ENCODE measurements at regions not wholly inside any gene's neighbourhood (a gene's known extent, or its start where the extent isn't known, plus 50 kb on each side); places are given as distances from the start of the nearest gene placed in this dataset.

DNA sequence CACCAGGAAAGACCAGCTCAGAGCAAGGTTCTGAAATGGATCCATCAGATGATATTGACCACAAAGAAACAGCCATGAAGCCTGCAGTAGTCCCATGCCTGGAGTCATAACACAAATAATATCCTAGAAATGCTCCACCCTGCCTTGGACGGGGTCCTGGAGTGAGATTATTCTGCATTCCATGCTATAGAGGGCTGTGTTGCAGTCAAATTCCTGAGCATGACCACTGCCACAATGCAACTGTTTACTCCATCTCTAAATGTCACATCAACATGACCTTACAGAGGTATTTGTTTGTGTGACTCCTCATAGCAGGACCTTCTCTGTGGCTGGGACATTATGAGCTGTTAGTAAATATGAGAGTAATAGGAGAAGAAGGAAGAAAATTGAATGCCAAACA, 257.5 kb upstream of the TCF21 start:
- DNase-seq (ENCODE audit: low read depth, low spot score) = peak; percentile 79

DNA sequence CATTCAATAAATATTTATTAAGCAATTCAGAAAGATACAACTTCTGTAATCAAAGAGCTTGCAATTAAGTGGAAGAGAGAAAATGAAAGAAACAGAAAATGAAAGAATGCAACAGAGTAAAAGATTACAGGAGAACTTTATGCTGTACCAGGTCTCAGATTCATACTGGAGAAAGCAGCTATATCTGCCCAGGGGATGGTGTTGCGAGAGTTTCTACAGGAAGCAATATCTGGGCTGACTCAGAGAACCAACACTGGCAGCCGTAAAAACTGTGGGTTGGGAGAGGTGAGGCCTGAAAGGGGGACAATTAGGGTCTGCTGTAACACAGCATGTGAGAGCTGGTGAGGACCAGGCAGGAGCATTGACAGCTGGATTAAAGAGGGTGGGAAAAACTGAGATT, 256.7 kb upstream of the TCF21 start:
- DNase-seq (ENCODE audit: low read depth, low spot score) = peak; percentile 29

DNA sequence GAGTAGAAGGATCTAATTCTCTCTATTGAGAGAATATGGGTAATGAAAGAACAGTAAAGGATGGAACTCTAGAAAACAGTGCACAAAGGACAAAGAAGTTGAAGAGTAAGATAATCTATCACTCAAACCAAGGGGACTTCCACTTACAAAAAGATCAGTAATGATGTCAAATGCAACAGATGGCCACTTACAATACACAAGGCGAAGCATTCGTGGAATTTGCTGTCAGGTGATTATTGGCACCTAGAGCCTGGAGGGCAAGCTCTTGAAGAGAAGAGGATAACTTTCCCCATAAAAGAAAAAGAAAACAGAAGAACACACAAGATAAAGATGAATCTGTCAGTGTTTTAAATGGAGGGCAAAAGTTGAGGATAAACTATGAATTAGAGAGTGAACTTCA, 256.0 kb upstream of the TCF21 start:
- no peak for DNase-seq (ENCODE audit: low read depth, low spot score)

DNA sequence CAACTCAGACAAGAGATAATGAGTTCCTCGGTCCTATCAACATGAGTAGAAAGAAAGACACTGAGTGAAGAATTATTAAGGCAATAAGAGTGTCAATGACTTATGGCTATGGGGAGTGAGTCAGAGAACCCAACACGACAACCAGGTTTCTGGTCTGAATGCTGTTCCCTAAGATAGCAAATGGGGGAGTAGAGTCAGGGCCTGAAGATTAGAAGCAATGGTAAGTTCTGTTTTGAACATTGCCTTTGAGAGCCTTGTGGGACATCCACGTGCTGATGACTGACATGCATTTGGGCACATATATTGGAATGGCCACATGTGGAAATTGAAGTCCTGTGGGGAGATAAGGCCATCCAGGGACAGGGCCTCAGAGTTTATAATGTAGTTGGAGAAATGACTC, 254.4 kb upstream of the TCF21 start:
- no peak for DNase-seq (ENCODE audit: low read depth, low spot score)

DNA sequence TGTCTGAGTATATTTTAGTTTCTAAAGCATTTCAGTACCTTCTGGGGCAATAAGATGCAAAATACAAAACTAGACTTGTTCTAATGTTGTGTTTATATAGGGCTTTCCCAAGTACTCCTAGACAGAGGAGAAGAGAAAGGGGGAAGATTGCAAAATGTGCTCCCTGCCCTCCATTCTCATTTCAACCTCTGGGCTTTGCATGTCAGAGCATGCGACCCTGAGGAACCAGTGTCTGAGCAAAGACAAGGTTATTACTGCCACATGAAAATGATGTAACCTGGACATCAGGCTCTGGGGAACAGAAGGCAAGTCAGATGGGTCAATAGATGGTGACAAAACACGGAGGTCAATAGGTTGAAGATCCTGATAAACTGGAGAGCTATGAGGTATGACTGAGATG, 253.5 kb upstream of the TCF21 start:
- no peak for DNase-seq (ENCODE audit: low read depth, low spot score)

DNA sequence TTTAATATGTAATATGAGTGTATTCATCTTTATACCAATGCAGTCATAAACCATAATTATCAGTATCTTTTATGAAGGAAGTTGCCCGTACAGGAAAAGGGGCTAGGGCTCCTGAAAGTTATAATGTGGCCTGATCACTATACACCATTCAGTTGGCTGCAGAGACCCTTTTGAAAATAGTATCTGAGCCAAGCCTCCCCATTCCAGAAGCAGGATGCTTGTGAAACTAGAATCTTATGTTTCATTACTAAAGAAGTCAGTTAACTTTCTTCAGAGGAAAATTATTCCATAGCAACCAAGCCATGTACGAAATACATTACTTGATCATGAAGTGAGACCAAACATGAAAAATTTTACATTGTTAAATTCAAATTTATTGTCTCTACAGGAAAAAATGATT, 251.5 kb upstream of the TCF21 start:
- no peak for DNase-seq (ENCODE audit: low read depth, low spot score)

DNA sequence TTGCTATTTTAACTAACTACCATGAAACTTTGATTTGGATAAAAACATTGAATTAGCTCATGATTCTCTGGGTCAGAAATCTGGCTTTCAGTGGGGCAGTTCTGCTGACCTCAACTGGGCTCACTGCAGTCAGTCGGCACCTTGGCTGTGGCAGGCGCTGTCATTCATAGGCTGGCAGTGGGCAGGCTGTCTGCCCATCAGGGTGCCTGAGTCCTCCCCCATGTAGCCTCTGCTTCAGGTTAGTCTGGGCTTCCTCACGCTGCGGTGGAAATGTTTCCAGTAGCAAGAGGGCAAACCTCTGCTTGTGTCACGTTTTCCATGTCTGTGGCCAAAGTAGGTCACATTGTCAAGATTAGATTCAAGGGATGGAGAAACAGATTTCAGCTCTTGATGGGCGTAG, 251.0 kb upstream of the TCF21 start:
- DNase-seq (ENCODE audit: low read depth, low spot score) = no peak

DNA sequence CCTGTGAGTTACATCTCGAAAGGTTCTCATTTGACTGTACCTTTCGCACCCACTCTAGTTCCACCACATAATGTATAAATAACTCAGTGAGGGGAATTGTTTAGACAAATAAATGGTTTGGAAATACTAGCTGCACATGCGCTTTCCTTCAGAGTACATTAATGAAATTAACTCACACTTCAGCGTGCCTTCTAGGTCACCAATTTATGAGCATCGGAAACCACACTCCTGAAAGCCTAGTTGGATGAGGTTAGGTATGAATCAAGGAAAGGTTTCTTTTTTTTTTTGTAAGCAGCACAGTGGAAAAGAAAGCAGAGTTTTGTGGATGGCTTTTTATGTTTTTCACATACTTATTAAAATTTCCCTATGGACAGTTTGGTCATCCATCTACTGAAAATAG, 247.8 kb upstream of the TCF21 start:
- DNase-seq (ENCODE audit: low read depth, low spot score) = peak; percentile 31

DNA sequence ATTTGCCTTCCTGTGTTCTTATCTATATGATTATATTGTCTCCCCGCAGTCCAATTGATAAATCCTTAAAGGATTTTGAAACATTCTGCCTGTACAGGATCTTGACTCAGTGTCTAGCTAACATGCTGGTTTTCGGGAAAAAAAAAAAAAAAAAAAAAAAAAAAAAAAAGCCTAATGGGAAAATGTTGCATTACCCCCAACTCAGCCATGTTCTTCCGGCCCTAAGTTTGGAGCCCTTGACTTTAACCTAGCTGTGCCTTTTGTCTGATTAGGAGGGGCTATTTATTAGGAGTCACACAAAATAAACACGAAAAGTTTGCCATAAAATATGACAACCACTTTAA, 244.4 kb upstream of the TCF21 start:
- DNase-seq (ENCODE audit: low read depth, low spot score) = no peak

DNA sequence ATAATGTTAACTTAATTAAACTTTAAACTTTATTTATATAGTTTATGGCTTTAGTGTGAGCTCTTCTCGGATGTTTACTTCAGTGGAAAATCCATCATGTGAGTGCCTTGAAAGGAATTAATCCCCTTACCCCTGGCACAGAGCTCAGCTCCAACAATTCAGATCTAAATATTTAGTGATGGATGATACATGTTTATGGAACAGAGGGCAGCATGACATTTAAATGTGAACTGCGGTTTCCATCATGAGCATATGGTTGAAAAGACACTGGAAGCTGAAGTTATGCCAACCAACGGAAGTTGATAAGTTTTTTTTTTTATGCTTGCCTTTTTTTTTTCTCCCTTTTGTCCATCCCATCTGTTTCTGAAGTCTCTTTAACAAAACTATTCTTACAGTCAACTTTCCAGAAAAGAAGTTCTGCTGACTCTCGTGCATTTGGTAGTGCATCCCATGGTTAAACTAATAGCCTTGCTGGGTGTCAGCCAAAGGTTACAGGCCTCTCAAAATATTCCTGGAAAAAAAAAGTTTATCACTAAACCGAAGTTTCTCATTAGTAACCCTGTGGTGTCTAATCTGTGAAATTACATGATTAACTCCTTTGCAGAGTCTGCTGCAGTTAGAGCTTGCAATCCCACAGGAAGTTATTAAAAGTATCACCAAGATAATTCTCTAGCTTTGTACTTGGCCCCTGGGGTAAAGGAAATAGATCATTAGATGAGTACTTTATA, 243.9 kb upstream of the TCF21 start:
- peak; percentile 72 for DNase-seq (ENCODE audit: low read depth, low spot score)

DNA sequence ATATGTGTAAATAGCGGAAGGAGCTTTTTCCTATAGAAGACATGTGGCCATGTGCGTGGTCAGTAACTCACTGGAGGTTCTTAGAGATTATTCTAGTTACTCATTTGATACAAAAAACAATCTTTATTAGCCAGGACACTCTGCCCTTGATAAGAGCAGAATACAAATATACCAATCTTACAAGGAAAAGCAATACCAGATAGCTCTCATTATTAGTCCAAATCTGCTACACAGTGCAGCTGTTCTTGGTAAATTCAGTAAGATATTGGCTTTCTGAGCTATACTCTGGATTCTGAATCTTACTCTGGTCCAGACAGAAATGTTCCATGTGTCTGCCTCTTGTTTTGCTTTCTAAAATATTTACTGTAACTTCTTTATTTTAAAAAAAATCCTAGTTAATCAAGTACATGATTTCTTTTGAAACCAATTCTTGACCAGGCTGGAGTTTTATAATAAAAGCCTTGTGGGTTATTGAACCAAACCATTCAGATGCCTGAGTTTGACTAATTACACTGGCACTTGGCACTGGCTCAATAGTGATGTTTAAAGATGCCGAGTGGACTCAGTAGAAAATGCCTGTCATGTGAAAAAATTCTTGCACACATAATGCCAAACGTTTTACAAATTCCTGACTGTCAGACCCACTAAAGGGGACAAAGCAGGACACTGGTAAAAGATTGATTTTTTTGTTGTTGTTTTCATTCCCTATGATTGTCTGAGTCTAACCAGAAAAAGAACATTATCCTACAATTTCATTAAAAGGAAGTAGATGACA, 242.8 kb upstream of the TCF21 start:
- peak; percentile 94 for DNase-seq (ENCODE audit: low read depth, low spot score)

DNA sequence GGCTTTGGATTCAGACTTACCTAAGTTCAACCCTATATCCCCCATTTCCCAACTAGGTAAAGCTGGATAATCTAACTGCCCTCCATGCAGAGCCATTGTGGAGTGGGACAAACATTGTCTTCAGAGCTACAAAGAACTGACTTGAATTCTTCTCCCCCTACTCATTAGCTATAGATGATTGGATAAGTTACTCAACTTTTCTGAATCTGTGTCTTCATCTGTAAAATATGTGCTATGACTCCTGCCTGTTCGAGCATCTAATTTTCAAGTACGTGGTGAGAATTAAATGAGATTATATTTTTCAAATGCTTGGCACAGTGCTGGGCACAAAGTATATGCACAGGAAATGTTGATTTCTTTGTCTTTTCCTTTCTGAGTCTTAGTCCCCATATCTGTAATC, 240.3 kb upstream of the TCF21 start:
- peak; percentile 34 for DNase-seq (ENCODE audit: low read depth, low spot score)

DNA sequence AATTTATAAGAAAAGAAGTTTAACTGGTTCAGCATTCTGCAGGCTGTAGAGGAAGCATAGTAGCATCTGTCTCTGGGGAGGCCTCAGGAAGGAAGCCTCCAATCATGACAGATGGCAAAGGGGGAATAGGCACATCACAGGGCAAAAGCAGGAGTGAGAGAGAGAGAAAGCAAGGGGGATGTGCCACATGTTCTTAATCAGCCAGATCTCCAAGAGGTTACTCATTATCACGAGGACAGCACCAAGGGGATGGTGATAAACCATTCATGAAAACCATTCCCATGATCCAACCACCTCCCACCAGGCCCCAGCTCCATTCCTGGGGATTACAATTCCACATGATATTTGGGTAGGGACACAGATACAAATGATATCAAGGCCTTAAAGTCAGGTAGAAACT, 217.5 kb upstream of the TCF21 start:
- no peak for DNase-seq (ENCODE audit: low read depth, low spot score)

DNA sequence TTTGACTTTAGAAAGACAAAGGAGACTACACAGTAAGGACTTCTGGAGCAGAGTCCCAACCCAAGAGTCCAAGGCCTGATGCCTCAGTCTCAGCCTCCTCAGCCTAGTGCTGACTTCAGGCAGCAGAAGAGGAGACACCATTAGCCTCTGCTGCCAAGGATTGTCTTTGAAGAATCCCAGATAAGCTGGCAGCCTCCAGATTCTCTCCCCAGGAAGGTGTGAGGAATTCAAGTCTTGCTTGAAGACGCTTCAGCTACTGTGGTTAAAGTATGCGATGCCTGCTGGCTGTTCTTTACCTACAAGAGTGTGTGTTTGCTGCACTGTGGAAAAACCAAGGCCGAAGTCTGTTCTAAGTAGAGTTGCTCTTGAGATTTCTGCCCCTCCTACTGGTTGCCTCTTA, 215.9 kb upstream of the TCF21 start:
- no peak for DNase-seq (ENCODE audit: low read depth, low spot score)

DNA sequence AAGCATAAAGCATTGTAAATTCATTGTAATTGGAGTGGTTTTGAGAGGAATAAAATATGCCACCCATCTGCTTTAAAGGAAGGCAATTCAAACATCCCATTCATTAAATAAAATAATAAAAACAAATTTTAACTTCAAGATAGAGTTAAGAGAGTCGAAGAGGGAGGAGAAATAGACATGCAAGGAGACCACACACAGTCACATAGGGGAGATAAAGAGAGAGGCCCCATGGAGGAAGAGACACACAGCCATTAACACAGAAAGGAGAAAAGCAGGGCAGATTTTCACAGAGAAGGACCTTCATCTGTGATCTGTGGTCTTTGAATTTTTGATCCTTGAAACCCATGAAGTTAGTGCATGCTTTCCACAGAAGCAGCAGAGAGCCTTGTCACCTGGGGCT, 214.3 kb upstream of the TCF21 start:
- DNase-seq (ENCODE audit: low read depth, low spot score) = no peak

DNA sequence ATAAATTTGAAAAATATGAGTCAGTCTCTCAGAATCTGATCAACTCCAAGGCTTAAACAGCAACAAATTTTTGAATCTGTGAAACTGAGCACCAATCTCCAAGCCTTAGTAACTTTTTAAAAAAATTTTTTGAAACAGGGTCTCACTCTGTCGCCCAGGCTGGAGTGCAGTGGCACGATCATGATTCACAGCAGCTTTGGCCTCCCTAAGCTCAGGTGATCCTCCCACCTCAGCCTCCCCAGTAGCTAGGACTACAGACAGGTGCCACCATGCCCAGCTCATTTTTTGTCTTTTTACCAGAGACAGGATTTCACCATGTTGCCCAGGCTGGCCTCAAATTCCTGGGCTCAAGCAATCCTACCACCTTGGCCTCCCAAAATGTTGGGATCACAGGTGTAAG, 207.9 kb upstream of the TCF21 start:
- DNase-seq (ENCODE audit: low read depth, low spot score) = no peak

DNA sequence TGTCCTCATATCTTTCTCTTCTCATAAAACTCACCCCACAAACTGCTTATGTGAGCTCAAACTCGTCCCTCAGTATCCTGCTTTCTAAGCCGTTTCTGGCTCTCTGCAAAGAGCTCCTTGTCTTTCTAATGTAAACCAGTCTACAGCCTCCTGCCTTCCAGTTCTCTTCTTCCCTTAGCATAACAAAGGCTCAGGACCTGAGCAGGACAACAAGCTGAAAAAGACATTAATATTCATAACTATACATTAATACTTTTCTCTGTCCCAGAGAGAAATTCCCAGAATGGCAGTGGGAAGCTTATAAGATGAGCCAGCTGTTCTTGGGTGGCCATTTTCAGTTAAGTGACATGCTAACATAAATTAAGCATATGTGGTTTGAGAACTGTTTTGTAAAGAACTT, 207.0 kb upstream of the TCF21 start:
- DNase-seq (ENCODE audit: low read depth, low spot score) = no peak

DNA sequence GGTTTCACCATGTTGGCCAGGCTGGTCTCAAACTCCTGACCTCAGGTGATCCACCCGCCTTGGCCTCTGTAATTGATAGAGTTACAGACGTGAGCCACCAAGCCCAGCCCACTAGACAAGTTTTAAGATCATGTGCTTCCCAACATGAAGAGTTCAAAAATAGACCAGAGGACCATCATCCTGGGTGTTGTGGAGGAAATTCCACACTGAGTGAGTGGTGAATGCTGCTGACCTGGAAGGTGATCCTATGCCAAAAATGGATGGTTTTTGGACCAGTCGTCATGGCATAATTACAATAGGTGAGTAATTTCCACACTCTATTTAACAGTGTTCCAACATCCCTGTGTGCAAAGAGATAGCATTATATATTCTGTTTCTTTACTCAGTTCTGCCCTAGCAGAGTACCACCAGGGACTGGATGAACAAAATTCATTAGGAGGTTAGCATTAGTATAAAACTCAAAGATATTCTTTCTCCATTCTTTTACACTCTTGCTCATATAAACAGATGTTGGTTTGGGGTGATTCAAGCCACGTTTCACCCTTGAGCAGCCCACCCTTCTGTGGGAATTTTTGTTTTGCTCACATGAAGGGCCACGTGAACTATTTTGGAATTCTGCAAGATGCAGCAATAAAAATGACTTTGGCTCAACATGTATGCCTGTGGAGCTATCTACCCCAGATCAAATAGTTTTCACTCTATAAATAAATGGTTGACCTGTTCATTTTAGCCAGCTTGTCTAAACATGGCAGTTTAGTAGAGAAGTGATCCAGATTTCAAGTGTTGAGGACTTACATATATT, 206.2 kb upstream of the TCF21 start:
- DNase-seq (ENCODE audit: low read depth, low spot score) = no peak

DNA sequence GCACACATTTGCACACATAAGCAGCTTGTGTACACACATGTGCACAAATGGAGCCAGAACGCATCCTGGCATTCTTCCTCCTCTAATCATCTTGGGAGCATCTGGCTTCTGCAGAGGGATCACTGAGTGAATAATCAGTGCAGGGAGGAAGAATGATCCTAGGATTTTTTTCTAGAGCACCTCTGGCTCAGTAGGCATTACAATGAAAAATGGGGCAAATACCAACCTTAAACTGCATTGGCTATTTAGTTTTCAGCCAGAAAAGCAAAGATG, 205.7 kb upstream of the TCF21 start:
- DNase-seq (ENCODE audit: low read depth, low spot score) = no peak

DNA sequence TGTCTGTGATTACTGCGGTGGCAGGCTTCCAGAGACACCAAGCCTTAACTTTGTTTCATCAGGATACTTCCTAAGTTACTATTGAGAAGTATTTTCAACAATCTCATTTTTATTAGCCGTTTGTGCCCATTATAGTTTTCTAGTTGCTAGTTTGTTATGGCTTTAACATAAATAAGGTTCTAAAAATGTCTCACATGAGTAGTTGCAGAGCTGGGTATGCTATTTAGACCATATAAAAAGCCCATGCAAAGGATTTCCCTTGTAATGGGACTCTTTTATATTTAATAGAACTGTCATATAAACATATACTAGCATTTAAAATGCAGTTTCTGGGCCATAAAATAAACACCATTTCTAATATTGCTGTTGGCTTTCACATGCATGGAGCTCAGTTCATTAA, 205.3 kb upstream of the TCF21 start:
- no peak for DNase-seq (ENCODE audit: low read depth, low spot score)

DNA sequence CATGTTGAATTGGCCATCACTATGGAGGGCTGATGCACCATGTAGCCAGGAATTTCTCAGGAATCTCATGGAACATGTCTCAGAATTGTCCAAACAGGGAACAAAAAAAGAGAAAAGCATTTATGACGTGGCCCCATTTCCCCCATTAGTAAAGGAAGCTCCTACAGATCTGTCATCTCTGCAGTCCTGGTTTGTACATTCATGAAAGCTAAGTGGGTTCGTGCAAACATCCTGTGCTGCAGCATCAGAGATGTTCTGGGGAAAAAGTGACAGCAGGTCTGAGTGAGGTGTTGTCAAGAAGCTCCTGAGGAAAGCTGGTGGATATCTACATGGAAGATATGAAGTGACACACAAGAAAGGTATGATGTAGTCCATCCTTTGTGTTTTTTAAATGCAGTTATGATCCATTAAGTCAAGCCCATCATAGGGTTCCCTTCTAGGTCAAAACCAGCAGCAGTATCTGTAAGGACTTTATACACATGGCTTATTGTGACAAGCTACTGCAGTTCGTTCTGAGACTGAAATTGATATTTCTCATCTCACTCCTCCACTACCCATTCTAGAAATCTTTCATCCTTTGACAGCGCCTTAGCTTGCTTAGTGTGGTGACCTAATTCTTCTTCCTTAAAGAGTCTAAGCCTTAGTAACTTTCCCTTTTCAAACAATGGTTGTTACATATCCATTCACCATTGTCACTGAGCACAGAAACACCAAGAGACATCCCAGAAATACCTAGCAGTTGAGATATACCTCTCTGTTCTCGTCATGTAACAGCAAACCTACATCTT, 200.0 kb upstream of the TCF21 start:
- no peak for DNase-seq (ENCODE audit: low read depth, low spot score)

DNA sequence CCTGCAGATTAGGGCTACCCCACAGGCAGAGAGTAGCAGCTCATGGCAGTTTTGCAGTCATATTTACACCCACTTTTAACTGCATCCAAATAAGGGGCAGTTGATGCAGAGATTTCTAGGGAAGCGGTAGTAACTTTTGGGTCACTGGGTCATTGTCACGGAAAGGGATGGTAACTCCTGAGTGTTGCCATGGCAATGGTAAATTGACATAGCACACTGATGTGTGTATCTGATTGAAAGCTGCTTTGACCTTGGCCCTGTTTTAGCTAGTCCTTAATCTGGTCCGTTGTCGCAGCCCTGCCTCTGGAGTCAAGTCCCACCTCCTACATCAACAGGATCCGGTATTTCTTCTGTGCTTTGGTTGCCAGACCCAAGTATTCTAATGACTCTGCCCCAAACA, 199.1 kb upstream of the TCF21 start:
- DNase-seq (ENCODE audit: low read depth, low spot score) = no peak
